HG03460 (cell line): ENCODE measurements at regions not wholly inside any gene's neighbourhood (a gene's known extent, or its start where the extent isn't known, plus 50 kb on each side); places are given as distances from the start of the nearest gene placed in this dataset.
"Not testable (repeated sequence)": the region's sequence is repeated elsewhere in the genome, so short reads cannot be mapped to it uniquely, and the experiment has no call there.

Experiments used
- ATAC-seq: cut with Tn5 transposase; IDR thresholded peaks from one replicate; pipeline ENCODE4 v1.9.1; 2021; ENCODE audit not compliant: unreplicated experiment

DNA sequence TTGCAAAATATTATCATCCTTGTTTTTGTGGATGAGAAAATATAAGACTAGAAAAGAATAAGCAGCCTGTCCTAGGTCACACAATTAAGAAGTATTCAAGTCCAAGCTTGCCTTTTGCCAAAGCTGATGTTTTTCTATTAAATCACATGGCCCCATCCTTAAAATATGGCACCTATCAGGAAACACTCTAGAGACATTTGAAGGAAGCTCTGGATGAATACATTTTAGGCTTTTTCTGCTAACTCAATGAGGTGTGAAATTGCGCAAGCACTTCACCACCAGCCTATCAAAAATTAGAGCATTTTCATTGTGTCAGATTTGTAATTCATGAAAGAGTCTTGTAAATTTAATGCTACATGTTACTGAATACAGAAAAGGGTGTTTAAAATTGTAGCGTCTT, 251.1 kb upstream of the MAD2L1 start:
- no peak for ATAC-seq

DNA sequence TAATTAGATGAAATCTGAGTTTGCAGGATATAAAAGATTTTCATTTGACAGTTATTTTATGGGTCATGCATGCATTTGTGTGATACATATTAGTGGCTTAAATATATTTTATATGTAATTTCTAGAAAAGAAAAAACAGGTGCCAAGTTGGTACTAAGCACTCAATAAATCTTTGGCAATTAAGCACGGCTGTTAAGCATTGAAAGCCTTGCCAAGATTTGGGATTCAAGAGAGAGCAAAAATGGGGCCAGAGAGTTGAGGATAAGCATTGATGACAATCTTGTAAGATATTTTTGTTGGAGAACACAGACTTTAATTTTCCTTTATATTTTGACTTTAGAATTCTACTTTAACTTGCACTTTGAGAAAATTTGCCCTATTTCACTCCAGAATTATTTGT, 249.8 kb upstream of the MAD2L1 start:
- no peak for ATAC-seq

DNA sequence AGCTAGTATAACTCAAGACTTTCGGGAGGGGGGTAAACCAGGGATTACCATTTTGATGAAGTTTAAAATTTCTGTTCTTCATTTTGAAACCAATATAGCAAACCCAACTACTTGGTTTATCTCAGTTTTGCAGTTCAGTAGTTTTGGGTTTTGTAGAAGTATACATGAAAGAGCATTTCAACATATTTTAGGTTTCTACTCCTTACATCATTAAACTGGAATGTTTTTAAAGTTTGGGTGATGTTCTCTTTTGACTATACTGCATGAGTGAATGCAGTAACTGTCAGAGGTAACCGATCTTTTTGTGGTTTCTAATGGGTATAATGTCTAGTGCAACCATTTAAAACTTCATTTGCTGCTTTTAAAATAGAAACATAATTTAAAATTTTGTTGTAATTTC, 248.3 kb upstream of the MAD2L1 start:
- no peak for ATAC-seq

DNA sequence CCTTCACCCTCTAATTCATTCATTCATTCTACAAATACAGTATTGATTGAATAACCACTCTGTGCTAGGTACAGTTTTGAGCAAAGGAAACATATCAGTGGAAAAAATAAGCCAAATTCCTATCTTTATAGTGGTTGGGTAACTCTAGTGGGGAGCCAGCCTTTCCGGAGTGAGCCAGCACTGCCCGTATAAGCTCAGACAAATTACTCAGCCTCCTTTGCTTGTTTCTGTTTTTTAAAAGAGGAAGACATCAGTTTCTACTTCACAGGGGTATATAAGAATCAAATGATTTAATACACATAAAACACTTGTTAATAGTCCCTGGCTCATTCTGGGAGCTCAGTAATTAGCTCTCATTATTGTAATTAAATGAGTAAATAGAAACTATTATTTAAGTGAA, 238.2 kb upstream of the MAD2L1 start:
- ATAC-seq, result no peak

DNA sequence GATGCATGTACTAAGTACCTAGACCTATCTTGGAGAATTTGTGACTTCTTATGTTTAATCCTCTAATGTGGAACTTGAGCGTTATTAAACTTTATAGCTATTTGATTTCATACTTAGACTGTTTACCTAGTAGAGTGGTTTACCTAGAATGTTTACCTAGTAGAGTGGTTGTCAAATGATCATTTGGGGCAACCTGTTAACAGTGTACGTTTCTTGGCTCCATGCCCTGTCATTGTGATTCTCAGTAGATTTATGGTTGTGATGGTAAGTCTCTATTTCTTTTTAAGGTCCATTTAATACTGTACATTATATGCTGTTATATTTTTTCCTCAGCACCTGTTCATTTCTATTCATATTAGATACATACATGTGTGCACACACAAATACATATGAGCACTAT, 233.0 kb upstream of the MAD2L1 start:
- no peak for ATAC-seq

DNA sequence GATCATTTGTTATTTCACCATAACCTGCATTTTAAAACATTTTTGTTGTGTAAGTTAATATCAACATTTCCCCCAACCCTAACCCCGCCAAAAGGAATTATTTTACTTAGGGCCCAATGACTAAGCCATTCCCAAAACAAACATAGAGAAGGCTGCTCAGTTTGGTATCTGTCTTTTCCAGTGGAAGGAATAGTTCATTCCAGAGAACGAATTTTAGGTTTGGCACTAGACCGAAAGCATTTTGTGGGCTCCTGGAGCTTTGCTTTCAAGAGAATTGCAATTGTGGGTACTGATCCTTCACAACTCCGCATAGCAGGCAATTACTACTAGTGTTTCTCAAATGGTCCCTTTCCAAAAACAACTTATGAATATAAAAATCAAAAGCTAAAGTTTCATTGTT, 226.7 kb upstream of the MAD2L1 start:
- no peak for ATAC-seq

DNA sequence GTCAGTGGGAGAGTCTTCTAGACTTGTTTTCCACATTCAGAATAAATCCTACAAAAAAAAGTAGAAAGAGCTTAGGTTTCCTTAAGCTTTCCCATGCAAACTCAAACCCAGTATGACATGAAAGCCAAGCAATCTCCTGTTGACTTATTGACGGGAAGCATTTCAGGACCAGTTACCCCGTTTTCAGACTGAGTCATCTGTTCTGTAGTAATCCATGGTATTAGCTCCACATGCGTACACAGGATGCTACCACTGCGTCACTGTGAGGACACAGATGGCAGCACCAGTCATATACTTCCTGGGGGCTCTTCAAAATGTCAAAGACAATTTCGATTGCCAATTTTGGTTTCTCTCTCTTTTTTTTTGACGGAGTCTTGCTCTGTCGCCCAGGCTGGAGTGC, 224.9 kb upstream of the MAD2L1 start:
- no peak for ATAC-seq

DNA sequence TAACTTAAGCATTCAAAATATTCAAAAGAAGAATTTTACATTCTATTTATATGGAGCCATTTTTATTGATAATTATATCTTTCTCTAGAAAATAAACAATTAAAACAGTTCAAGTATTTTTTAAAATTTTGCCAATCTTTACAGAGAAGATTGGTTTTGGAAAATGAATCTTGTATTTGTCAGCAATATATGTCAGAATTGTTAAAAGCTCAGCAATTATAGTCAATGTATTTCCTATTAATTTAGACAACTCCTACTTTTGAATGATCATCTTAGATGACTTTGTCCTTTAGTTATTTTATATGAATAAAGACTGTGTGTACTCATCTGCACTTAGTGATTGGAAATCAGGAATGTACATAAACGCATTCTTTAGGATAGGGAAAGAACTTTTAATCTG, 223.9 kb upstream of the MAD2L1 start:
- no peak for ATAC-seq

DNA sequence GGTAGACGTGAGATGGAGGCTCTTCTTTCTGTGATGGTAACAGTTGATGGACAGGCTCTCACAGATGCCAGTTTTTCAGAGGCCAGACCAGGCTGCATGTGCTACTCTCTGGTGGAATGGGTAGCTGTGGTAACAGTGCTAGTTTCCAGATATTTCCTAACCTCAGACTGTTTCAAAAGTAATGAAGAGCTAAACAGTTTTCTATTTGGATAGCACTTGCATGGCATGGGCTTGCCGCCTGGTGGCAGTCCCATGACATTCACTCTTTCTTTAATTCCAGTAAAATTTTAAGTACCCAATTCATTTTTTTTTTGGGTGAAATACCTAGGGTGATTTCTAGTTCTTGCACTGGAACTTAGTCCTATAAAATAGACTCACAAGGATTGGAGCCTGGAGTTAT, 220.2 kb upstream of the MAD2L1 start:
- no peak for ATAC-seq

DNA sequence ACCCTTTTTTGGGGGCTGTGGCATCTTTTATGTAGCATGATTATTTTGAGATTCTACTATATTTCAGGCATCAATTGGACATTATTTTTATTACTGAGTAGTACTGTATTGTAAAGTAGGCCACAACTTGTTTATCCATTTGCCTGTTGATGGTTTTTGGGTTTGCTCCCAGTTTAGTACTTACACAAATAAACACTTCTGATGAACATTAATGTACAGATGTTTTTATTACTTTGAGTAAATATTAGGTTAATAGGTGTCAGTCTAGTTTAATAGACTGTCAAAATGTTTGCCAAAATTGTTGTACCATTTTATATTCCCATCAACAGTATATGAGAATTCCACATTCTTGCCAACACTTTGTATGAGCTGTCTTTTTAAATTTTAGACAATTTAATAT, 214.9 kb upstream of the MAD2L1 start:
- ATAC-seq, result no peak

DNA sequence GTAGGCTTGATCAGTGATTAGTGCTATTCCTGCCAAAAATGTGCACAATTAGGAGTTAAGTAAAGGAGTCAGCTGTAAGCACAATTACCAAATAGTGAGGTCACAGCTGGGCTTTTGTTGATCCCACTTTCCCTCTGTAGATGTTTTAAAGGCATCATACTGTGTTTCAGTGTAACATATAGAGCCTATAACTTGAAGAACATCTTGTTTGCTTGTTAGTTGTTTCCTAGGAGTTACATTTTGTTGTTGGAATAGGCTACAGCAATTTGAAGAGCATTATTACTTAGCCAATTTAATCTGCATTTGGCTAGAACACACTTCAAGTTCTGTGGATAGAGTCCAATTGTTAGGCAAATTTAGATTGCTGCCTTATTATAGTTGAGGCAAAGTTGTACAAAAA, 210.7 kb upstream of the MAD2L1 start:
- no peak for ATAC-seq

DNA sequence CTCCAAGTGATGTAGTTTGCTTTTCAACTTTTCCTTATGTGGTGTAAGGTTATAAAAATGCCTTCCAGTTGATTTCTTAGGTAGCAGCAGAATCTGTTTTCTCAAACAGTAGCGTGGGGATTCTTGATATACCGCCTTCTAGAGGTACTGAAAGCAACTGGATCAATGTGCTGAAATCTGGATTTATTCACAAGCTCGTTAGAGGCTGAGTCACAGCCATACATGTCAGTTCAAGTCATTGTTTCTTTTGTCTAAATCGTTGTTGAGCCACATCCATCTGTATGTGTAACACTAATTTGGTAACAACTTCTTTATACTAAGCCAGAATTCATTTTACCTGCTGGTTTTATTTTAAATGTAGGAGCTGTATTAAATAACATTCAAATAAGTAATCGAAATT, 200.0 kb upstream of the MAD2L1 start:
- no peak for ATAC-seq

DNA sequence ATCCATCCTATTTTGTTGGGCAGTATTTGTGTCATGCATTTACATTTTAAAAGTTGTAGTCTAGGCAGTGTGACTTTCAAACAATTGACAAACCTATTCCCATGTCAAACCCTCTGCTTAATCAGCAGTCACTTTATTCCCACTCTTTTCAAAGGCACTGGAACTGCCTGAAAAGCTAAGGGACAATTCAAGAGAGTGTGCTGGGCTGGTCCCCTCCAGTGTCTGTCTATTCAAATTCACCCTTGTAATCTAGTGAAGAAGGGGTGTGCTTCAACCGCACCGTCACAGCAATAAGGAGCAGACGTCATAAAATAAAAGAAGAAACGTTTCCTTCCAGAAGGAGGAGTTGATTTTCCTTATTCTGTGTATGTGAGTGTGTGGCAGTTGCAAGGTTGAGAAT, 197.0 kb upstream of the MAD2L1 start:
- ATAC-seq, result no peak

DNA sequence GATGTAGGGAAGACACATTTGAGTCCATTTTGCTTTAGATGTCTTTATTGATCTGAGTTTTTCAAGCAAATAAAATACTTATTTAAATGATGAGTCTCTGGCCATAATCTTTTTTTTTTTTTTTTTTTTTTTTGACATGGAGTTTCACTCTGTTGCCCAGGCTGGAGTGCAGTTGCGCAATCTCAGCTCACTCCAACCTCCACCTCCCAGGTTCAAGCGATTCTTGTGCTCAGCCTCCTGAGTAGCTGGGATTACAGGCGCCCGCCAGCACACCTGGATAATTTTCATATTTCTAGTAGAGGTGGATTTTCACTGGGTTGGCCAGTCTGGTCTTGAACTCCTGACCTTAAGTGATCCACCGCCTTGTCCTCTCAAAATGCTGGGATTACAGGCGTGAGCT, 194.5 kb upstream of the MAD2L1 start:
- no peak for ATAC-seq

DNA sequence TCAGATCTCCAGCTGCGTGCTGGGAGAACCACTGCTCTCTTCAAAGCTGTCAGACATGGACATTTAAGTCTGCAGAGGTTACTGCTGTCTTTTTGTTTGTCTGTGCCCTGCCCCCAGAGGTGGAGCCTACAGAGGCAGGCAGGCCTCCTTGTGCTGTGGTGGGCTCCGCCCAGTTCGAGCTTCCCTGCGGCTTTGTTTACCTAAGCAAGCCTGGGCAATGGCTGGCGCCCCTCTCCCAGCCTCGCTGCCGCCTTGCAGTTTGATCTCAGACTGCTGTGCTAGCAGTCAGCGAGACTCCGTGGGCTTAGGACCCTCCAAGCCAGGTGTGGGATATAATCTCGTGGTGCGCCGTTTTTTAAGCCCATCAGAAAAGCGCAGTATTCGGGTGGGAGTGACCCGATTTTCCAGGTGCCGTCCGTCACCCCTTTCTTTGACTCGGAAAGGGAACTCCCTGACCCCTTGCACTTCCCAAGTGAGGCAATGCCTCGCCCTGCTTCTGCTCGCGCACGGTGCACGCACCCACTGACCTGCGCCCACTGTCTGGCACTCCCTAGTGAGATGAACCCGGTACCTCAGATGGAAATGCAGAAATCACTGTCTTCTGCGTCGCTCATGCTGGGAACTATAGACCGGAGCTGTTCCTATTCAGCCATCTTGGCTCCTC, 189.6 kb upstream of the MAD2L1 start:
- not testable (repeated sequence) for ATAC-seq

DNA sequence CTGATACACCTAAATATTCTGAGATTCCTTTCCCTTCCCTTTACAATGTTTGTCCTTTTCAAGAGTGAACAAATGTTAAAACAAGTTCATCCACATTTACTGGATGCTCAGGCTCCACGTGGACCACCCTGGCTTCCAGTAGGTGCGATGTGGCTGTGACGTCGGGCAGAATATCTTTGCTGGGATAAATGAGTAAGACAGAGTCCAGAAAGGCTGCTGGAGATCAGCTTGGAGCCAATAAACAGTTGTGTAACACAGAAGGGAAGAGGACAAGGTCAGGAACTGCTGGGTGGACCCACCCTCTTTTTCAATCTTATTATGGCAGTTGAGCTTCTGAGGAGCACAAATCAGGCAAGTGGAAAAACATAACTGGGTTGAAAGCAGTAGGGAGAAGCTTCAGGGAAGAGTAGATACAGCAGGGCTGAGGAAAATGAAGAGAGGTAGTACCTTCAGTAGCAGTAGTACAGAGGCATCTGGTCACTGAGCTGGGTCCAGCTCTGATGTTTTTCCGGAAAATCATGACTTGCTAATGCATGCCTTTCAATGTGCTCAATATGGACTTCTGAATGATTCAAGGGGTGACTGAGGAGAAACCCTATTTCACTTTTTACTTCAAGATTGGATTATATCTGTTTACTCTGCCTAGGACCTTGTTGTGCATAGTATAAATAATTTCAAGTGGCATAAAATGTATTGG, 171.8 kb upstream of the MAD2L1 start:
- ATAC-seq, result no peak

DNA sequence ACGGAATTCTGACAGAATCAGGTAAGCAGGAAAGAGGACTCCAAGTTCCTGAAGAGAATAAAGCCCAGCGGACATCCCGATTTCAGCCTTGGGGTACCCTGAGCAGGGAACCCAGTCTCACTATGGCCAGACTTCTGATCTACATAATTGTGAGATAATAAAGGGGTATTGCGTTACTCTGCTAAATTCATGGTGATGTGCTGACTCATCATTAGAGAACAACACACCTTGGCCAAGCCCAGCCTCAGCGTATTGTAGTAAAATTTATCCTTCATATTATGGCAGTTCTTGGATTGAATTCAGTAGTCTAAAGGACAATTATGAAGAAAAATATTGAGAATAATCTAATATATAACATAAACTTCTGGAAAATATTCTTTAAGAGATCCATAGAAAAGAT, 170.2 kb upstream of the MAD2L1 start:
- ATAC-seq, result no peak

DNA sequence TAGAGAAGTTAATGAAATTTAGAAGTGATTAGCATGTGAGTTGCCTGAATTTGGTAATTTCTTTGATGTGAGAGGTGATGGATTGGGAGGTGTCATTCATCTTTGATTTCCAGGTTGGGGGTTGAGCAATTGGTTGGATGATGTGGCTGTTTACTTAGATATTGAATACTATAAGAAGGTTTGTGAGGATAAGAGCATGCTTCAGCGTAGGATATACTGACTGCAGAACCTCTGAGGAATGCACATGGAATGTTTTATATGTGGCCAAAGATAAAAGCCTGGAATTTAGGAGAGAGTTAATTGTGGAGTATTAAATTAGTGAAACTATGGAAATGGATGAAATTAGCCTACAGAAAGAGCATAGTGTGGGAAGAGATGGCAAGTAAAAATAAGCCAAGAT, 165.4 kb upstream of the MAD2L1 start:
- no peak for ATAC-seq

DNA sequence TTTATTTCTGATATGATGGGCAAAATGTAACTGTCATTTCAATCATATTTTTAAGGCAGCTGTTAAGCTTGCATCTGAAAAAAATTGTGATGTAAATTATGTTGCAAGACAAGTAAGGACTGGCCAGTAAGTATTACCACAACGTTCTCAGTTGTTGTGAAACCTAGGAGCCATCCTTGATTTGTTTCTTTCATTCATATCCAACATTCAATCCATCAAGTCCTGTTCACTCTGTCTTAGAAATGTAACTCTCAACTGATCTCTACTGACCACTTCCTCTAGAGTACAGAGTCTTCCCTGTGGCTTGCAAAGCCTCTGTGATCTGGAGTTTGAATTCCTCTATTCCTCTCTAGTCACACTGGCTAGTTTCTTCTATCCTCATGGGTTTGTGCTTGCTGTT, 161.4 kb upstream of the MAD2L1 start:
- ATAC-seq, result no peak

DNA sequence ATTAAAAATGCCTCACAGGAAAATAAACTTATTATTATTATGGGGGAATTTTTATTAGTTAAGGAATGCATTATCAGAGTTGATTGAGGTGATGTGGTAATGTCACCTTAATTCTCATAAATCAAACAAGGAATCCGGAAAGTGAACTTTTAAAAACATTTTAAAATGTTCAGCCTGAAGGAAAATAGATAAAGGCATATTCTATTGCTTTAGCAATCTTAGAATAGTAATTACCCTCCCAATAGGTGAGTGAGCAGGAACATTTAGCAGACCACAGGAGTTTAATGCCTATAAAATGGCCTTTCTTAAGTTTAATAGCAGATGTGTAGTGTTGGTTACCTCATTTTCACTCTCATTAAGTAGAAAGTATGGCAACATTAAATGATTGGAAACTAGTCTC, 160.9 kb upstream of the MAD2L1 start:
- ATAC-seq, result no peak

DNA sequence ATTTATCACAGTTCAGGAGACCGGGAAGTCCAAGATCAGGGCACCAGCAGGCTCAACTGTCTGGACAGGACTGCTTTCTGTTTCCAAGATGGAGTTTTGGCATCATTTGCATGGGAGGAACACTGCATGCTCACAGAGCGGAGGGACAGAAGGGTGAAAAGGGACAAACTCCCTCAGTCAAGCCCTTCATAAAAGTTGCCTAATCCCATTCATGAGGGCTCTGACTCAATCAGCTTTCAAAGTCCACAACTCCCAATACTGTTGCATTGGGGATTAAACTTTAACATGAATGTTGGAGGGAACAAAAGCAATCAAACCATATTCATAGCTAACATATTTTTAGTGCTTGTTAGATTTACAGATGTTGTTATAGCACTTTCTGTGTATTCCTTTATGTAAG, 158.9 kb upstream of the MAD2L1 start:
- ATAC-seq, result no peak

DNA sequence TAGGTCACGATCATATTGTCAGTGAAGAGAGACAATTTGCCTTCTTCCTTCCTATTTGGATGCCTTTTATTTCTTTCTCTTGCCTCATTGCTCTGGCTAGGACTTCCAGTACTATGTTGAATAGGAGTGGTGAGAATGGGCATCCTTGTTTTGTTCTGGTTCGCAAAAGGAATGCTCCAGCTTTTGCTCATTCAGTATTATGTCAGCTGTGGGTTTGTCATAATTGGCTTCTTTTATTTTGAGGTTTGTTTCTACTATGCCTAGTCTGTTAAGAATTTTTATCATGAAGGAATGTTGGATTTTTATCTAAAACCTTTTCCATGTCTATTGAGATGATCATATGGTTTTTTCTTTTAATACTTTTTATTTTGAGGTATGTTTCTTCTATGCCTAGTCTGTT, 152.3 kb upstream of the MAD2L1 start:
- no peak for ATAC-seq

DNA sequence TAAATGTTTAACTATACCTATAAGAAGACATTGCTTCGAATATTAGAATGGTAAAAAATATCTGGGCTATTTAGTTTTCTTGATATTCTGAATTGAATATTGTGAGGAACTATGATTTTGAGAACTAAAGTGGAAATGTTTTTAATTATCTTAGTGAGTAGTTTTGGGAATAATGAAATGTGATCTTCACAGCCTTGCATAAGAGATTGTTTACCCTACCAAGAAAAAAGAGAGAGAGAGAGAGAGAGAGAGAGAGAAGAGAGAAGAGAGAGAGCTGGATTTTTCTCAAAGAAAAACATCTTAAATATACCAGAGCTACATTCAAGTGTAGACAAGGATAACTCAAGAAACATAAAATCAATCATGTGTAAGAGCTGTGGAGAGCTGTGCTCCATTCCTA, 148.7 kb upstream of the MAD2L1 start:
- ATAC-seq, result no peak
